NCI-H2171 treated with DMSO at 0.1 percent for 48 hours (cell line): ENCODE measurements at regions not wholly inside any gene's neighbourhood (a gene's known extent, or its start where the extent isn't known, plus 50 kb on each side); places are given as distances from the start of the nearest gene placed in this dataset.

Experiments used
- DNase-seq: peaks from one replicate; lab custom pipeline; 2025; lab: John Stamatoyannopoulos, UW

- DNase-seq, result no peak
Observed at GRCh38 chr14:82362452-82362851, 828.8 kb upstream of the SEL1L start.

GRCh38 chr14:82365471-82365870 is 831.8 kb upstream of the SEL1L start:
- no peak for DNase-seq

DNA sequence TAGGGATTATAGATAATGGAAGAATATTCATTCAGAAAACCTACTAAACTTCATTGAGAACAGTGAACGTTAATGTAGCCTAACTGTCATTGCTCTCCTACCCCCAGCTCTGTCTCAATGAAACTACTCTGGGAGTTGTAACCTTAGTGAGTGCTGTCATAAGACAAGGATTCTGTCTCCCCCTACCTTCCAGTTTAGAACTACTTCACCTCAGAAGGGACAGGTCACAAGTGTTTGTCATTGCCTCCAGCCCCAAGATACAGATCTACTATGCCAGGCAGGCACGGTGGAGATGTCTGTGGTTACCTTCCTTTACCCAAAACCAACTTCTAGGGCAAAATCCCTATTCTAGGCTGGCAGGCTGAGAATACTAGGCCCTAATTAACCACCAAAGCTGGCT is 833.1 kb upstream of the SEL1L start:
- DNase-seq, result no peak

- no peak for DNase-seq
Observed at GRCh38 chr14:82379291-82379690, 845.6 kb upstream of the SEL1L start.

DNA sequence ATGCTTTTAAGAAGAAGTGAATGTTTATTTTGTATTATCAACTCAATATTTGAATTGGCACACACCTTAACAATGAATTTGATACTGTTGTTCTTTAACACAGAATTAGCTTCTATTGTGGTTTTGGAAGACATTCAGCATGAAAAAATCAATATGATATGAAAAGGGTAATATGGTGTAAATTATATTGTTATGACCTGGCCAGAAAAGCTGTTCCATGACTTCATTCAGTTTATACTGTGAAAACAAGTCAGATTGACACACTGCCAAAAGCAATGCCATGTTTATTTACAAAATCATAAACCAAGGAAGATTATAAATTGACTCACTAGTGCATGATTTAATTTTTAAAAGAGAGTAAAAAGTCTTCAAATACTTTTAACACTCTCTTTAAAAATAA is 851.4 kb upstream of the SEL1L start:
- peak; percentile 39 for DNase-seq

DNA sequence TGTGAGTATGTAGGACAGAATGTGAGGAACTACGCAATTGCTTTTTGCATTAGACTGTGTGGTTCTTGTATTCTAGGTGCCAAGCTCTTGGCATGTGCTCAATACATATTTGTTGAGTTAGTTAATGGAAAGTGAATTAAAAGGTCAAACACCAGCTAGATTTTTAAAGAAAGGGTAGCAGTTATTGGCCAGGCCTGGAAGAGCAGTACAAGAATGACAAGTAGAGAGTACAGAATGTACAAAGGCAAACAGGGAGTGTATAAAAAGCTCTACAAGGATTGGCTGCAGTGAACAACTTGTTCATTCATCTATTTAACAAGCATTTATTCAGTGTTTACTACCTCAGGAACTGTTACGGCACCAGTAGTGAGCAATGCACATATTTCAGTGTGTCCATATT is 854.0 kb upstream of the SEL1L start:
- DNase-seq, result no peak

GRCh38 chr14:82388488-82388887 is 854.8 kb upstream of the SEL1L start:
- no peak for DNase-seq

GRCh38 chr14:82390586-82390985 is 856.9 kb upstream of the SEL1L start:
- DNase-seq, result no peak

GRCh38 chr14:82394916-82395315 is 861.3 kb upstream of the SEL1L start:
- peak; percentile 51 for DNase-seq

- no peak for DNase-seq
Observed at GRCh38 chr14:82398256-82398655, 864.6 kb upstream of the SEL1L start.

- DNase-seq, result peak; percentile 32
Observed at GRCh38 chr14:82403987-82404386, 870.3 kb upstream of the SEL1L start.

- DNase-seq, result no peak
Observed at GRCh38 chr14:82410064-82410463, 876.4 kb upstream of the SEL1L start.

DNA sequence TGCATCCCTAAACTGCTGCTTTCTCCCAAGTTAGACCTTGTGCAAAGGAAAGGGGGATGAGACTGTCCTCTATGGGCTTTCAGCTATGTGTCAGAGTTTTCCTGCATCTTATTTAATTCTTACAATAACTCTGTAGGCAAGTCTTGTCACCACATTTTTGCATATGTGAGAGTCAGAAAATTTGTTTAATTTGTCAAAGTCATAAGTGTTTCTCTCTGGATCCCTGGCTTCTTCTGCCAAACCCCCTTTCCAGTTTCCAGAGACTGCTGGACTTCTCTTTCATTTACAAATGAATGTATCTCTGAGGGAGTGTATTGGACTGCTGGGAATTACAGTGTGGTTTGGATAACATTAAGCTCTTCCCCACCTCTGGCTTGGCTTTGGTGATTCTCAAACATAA is 877.6 kb upstream of the SEL1L start:
- no peak for DNase-seq

DNA sequence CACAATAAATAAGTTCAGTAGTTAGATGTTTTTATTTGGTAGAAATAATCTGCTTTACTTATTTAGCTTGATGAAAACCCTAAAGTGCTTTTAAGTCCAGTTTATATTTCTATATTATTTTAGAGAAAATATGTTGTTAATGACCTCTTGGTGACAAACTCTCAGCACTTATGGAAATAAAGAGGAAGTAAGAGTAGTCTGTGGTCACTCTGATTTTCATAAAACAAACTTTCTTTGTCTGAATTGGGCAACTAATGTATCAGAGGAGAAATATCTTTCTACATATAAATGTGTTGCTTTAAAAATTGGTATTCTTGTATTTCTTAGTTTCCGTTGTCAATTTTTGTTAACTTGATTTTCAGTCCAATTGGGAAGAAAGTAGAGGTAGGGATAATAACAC is 878.9 kb upstream of the SEL1L start:
- no peak for DNase-seq

DNA sequence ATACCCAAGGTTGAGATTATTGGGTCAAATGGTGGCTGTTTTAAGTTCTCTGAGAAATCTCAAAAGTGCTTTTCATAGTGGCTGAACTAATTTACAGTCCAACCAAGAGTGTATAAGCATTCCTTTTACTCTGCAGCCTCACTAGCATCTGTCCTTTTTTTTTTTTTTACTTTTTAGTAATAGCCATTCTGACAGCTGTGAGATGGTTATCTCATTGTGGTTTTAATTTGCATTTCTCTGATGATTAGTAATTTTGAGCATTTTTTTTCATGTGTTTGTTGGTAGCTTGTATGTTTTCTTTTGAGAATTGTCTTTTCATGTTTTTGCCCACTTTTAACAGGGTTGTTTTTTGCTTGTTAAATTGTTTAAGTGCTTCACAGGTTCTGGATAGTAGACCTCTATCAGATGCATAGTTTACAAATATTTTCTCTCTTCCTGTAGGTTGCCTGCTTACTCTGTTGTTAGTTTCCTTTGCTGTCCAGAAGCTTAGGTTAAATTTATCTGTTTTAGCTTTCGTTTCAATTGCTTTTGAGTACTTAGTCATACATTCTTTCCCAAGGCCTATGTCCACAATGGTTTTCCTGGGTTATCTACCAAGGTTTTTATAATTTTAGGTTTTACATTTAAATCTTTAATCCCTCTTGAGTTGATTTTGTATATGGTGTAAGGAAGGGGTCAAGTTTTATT is 881.3 kb upstream of the SEL1L start:
- DNase-seq, result peak; percentile 58

GRCh38 chr14:82419933-82420332 is 886.3 kb upstream of the SEL1L start:
- DNase-seq, result no peak

DNA sequence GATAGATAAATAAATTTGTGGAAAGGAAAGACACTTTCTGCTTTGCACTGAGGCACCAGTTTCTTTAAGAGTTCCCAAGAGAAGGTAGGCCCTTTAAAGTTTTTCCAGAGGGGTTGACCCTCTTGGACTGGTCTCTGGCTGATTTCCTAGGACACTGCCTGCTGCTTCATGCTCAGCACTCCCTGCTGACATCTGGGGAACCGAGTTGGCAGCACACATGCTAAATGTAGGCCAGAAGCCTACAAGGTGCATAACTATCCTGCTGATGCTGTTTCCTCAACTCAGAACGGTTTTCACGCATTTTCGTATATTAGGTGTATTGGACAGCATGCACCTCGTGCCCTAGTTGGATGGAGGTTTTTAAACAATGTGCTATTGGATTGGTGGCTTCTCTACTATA is 887.2 kb upstream of the SEL1L start:
- no peak for DNase-seq

- no peak for DNase-seq
Observed at GRCh38 chr14:82421286-82421685, 887.6 kb upstream of the SEL1L start.

DNA sequence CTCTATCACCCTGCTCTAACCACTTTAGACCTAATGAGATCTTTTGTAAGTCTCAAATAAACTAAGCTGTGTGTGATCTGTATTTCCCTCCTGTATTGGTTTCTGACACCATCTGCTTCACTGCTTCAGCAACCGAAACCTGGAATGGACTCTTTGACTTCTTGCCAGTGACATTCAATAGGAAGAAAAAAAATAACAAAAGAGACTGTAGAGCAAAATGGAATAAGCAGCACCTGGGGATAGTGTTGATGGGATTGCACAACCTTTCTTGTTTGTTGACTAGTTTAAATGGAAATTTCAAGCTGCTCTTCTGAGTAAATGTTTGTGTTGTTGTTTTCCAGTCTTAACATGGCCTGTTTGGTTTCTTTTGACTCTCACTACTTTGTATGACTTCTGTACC is 888.6 kb upstream of the SEL1L start:
- DNase-seq, result peak; percentile 99

- DNase-seq, result no peak
Observed at GRCh38 chr14:82425261-82425660, 891.6 kb upstream of the SEL1L start.

GRCh38 chr14:82431031-82431430 is 897.4 kb upstream of the SEL1L start:
- DNase-seq, result no peak

DNA sequence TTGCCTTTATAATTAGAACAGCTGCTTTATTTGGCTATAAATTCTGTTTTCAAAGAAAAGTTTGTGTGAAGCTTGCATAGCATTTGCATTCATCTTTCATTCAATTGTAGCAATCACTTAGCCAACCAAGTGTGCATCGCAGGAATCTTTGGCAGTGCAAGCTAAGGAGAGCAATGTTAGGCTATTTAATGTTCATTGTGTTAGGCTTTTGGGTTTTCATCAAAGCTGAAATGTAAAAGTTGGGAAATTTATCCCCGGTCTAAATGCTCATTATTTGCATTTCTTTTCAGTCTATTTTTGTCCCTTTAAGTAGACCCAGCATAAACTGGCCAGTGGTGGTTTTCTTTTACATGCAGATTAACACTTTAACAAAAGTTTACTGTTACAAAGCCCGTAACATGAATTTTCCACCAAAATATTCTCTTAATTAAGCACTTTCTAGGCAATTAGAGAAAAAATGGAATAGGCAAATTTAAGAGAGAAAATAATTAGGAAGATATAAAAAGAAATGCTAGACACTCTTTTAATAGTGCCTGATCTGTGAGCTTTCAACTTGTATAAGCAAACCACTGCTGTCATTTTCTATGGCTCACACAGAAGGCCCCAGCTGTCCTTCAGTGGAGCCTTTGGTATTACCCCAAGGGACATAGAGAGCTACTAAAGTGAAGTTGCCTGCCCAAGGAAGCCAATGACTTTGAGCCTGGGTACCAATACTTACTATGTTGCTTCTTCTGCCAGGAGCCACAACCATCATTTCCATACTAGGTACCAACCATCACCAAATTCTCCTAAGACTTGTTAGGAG is 898.9 kb upstream of the SEL1L start:
- DNase-seq, result no peak

DNA sequence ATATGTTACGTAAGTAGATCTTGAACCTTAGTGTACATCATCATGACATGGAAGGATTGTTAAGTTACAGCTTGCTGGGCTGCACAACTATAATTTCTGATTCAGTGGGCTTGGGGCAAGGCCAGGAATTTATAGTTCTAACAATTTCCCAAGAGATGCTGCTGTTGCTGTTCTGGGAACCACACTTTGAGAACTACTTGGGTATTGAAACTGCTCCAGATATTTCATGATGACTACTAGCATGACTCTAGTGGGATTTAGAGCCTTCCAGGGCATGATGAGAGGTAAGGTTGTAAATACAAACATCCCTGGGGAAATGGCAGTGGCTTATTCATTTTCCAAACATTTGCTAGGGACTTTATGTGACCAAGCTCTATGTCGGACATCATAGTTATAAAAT is 904.8 kb upstream of the SEL1L start:
- DNase-seq, result no peak

DNA sequence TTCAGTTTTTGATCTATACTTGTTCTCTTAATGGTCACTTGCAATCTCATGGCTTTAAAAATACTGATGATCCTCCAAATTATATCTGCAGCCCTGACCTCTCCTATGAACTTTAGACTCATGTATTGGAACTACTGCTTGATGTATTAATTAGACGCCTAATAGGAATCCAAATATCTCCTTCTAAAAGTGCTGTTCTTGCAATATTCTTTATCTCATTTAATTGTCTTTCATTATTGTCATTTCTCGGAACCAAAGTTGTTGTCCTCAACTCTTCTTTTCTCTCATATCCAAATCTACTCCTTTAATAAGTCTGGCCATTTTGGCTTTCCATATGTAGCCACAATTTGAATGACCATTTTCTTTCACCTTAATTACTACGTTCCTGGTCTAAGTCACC is 907.6 kb upstream of the SEL1L start:
- DNase-seq, result no peak
